ENCODE measurements at regions not wholly inside any gene's neighbourhood (a gene's known extent, or its start where the extent isn't known, plus 50 kb on each side); places are given as distances from the start of the nearest gene placed in this dataset.

- TF ChIP-seq EZH2 (IDR thresholded peaks at IDR 0.05; ENCODE audit: low read depth, unreplicated experiment) (no peak), POLR2AphosphoS5 (IDR thresholded peaks at IDR 0.05; ENCODE audit: low read depth) (no peak), REST (IDR thresholded peaks at IDR 0.05; ENCODE audit: unreplicated experiment) (no peak), ZNF331 (CRISPR knock-in tag; IDR thresholded peaks at IDR 0.05; ENCODE audit: low read depth) (no peak), CREB1 (CRISPR knock-in tag; IDR thresholded peaks at IDR 0.05; ENCODE audit: low read depth) (no peak), JUNB (IDR thresholded peaks at IDR 0.05; ENCODE audit: unreplicated experiment) (no peak), EZH2phosphoT487 (IDR thresholded peaks at IDR 0.05; ENCODE audit: unreplicated experiment) (no peak), ZNF114 (CRISPR knock-in tag; IDR thresholded peaks at IDR 0.05) (no peak)
- TF ChIP-seq, protein P1, sequence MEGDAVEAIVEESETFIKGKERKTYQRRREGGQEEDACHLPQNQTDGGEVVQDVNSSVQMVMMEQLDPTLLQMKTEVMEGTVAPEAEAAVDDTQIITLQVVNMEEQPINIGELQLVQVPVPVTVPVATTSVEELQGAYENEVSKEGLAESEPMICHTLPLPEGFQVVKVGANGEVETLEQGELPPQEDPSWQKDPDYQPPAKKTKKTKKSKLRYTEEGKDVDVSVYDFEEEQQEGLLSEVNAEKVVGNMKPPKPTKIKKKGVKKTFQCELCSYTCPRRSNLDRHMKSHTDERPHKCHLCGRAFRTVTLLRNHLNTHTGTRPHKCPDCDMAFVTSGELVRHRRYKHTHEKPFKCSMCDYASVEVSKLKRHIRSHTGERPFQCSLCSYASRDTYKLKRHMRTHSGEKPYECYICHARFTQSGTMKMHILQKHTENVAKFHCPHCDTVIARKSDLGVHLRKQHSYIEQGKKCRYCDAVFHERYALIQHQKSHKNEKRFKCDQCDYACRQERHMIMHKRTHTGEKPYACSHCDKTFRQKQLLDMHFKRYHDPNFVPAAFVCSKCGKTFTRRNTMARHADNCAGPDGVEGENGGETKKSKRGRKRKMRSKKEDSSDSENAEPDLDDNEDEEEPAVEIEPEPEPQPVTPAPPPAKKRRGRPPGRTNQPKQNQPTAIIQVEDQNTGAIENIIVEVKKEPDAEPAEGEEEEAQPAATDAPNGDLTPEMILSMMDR (conservative IDR thresholded peaks at IDR 0.05; ENCODE audit: low read depth in 2 of 2), result no peak
- TF ChIP-seq, protein P2, sequence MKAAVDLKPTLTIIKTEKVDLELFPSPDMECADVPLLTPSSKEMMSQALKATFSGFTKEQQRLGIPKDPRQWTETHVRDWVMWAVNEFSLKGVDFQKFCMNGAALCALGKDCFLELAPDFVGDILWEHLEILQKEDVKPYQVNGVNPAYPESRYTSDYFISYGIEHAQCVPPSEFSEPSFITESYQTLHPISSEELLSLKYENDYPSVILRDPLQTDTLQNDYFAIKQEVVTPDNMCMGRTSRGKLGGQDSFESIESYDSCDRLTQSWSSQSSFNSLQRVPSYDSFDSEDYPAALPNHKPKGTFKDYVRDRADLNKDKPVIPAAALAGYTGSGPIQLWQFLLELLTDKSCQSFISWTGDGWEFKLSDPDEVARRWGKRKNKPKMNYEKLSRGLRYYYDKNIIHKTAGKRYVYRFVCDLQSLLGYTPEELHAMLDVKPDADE (IDR thresholded peaks at IDR 0.05), result no peak
These were observed 278.8 kb downstream of the PBX3 start for GRCh38 chr9:126025991-126026390.

All from GM23338 (cell line).